GM18907 (cell line): ENCODE measurements at regions not wholly inside any gene's neighbourhood (a gene's known extent, or its start where the extent isn't known, plus 50 kb on each side); places are given as distances from the start of the nearest gene placed in this dataset.
A peak's percentile ranks its signal among the peaks of the same experiment; 100 is the strongest.

Source experiments
- ATAC-seq: cut with Tn5 transposase; IDR thresholded peaks from one replicate; pipeline ENCODE4 v1.9.1; 2021; ENCODE audit warnings: mild to moderate bottlenecking, moderate library complexity; ENCODE audit not compliant: unreplicated experiment

DNA sequence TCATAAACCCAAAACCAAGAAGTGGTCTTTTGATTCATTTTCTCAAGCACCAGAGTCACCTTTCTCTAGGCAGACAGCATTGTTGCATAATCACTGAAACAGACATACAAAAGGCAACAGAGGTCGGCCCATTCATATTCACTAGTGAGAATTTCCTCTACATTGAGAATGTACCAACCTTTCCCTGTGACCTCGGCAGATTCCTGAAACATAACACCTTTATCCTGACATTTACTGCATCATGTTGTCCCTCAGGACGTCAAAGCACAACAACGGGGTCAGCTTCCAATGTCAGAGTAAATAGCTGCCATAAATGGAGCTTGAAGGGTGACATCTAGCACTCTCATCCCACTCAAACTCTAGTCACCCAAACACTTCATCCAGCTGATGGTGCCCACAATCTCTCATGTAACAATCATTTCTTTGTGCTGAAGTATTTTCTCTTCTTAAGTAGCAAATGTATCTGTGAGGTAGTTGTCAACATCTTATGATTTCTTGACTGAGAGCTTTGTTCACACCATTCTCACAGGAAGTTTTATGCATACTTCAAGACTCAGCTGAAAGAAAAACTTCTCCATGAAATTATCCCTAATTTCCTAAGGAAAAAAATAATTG, 802.6 kb upstream of the CHAC2 start:
- ATAC-seq = no peak

DNA sequence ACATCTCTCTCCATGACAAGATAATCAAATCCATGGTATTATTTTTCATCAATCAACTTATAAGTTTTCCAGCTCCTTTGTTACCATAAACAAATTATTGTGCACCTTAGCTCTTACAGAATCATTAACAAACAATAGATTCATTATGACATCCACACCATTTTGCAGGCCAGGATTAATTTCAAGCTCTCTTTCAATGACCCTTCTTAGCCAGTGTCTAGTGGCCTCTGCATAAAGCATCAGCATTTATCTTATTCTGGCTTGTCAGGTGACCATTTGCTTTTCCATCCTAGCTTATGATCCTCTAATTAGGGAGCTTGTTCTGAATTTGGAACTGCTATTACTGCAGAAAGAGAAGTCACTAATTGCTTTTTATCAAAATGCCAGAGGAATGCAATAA, 806.2 kb upstream of the CHAC2 start:
- no peak for ATAC-seq

DNA sequence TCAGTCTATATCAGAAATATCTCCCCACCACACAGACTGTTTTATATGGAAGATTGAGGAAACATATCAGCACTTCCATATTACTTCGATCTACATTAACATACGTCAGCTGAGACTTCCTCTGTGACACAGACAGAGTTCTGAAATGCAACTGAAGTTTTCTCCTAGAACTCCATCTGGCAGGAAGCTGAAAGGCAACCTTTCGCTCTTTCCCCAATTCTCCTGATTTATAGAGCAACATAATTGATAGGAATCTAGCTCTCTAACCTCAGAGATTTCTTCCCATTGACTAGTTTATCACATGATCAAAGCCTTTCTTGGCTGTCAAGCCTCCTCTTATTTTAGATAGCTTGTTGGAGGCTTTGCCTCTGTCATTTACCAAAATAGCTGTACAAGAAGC, 806.7 kb upstream of the CHAC2 start:
- no peak for ATAC-seq

DNA sequence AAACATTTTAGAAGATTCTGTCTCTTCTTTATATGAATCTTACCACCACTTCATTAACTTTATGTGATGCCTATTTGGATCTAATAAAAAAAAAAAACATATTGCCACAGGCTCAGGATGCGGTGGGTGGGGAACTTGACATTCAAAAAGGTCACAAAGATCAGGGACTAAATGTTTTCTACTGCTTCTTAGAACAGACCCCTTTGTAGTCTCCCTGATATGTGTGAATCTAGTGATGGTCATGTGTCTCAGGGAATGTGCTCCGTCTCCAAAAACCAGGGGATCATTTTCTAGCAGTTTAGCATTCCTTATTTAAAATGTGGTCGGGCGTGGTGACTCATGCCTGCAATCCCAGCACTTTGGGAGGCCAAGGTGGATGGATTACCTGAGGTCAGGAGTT, 807.8 kb upstream of the CHAC2 start:
- no peak for ATAC-seq

DNA sequence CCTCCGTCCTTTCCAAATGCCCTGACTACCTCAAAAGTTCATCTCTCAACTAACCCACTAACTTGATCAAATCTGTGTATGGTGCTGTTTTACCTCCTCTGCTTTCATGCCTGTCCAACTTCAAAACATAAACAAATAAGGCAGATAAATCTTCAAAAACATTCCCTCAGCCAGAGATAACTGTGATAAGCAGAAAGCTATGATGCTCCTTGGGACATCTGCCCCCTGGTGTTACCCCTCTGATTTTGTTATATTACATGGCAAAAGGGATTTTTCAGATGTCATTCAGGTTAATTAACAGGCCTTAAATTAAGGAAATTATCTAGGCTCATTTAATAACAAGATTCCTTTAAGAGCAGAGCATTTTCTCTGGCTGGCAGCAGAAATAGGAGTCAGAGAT, 810.8 kb upstream of the CHAC2 start:
- ATAC-seq = no peak

DNA sequence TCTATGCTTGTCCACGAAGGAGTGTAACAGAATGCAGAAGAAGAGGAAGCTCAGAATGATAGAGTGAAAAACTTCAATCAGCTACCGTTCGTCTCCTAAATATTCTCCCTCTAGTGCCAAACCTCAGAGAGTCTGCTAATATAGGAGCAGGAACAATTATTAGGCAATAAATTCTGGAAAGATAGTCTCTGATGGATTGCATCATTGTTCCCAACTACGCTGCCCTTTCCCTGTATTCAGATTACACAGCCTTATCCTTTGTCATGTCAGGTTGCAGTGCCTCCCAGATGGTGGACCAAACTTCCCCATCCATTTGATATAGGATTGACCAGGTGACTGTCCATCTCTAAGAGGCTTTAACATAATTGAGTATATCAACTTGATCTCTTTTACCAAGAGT, 811.5 kb upstream of the CHAC2 start:
- no peak for ATAC-seq

DNA sequence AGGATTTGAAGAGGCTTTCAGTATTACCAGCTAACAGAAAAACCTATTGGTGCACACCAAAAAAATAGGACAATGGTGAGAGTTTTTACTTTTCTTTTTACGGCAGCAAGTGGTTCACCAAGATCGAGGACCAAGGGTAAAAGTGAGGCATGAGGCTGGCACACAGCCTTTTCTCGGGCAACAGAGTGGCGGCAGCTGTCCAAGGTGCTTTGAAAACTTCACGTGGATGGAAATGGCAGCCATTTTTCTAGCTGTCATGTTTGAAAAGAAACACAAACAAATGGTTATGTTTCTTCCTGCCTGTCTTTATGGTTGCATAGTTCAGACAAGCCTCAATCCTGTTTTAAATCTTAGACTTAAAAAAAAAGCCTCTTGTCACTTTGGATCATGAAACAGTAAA, 812.5 kb upstream of the CHAC2 start:
- no peak for ATAC-seq

DNA sequence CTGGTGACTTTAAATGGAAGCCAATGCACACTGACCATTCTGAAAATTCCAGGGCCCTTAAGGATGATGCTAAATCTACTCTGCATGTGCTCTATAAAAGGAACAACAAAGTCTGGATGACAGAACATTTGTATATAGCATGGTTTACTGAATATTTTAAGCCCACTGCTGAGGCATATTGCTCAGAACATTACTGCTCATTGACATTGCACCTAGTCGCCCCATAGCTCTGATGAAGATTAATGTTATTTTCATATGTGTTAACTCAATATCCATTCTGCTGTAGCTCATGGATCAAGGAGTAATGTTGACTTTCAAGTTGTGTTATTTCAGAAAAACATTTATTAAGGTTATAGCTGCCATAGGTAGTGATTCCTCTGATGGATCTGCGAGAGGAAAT, 827.5 kb upstream of the CHAC2 start:
- no peak for ATAC-seq

DNA sequence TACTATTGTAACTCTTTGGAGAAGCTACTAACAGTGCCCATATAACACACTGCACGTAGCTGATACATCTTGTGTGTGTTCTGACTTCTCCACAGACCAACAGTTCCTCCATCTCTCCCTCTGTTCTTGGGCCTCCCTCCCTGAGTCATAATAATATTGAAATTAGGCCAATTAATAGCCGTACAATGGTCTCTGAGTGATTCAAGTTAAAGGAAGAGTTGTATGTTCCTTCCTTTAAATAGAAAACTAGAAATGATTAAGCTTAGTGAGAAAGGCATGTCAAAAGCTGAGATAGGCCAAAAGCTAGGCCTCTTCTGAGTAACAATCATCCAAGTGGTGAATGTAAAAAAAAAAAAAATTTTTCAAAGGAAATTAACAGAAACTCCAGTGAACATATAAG, 828.4 kb upstream of the CHAC2 start:
- no peak for ATAC-seq

DNA sequence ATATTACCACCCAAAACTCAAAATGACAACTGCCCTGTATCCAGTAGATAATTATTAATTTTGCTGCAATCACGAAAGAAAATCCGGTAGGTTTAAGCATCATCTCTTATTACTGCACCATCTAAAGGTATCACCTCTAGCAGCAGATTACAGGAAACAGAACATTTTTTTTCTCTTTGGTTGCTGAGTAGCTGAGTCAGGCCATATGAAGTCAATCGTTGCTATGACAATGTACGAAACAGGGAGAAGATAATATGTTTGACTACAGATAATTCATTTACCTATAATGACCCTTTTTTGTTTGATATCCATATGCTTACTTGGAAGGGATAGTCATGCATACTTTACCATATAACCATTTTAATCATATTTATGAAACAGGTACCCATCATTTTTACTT, 831.6 kb upstream of the CHAC2 start:
- ATAC-seq = no peak

DNA sequence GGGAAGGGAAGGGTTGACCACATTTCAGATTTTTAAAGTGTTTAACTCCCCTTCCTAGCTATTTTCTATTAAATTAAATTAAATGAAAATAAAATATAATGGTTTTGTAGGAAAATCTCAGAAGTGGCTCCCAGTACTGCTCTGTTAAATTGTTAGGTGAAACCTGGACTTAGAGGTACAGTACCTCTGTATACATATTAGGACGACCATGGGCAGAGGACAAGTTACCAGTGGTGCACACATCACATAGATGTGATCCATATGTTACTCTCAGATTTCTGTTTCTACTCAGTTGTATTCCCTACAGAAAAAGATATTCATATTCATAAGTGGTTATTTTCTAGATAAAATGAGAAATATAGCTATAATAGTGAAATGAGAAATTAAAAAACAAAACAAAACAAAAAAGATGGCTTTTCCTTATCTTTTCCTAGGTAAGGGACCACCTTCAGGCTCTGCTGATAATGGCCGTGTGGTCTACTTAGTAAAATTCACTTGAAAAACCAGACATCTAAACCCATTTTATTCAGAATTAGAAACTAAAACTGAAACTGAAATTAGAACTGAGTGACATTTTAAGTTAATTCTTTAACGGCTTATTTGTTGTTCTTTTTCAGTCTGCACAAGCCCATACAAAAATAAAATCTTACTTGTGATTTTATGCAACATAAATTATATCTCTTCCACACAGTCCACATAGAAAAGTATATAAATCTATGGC, 832.5 kb upstream of the CHAC2 start:
- ATAC-seq = peak; percentile 23

DNA sequence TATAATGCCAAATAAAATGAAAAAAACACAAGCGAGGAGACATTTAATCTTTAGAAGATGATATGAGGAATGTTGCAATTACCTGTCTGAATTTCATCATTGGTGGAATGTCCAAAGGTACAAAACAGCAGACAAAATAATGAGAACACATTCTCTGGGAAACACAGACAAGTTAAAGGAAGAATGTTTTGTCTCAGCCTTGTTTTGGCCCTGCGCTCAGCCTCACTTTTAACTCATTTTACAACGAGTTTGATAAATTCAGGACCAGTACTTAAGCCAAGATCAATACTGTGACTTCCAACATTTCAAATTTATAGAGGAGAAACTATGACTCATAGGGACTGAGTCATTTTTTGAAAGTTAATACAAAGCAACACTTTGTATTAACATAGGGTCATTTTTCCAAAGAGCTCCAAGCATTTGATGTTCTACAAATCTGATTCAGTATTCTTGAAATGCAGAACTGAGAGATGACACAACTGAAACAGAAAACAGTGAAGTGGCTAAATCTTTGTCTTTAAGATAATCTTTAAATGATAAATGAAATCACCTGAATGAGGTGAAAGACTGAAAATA, 833.2 kb upstream of the CHAC2 start:
- ATAC-seq = peak; percentile 55

DNA sequence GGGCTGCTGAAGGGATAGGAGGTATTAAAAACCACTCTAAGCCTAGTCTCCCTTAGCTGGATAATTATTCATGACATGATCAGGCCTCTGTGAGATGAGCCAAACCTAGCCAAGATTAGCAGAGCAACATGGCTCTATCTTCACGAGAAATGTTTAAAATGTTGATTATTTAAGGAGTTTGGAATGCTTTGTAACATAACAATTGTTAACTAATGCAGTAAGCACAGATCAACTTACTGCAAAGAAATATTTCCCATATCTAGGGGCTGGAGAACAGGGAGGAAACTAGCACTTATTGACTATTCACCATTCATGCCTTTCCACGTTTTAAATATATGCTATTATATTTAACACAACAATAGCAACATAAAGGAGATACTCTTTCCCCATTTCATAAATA, 833.7 kb upstream of the CHAC2 start:
- no peak for ATAC-seq

DNA sequence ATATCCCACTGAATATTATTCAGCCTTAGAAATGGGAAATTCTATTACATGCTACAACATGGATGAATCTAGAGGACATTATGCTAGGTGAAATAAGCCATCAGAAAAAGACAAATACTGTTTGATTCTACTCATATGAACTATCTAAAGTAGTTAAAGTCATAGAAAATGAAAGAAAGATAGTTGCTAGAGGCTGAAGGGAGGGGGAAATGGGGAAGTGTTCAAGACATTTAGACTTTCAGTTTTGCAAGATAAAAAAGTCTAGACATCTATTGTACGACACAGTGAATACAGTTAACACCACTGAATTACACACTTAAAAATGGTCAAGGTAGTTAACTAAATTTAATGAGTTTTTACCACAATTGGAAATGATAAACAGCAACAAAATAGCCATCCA, 835.9 kb upstream of the CHAC2 start:
- peak; percentile 69 for ATAC-seq

DNA sequence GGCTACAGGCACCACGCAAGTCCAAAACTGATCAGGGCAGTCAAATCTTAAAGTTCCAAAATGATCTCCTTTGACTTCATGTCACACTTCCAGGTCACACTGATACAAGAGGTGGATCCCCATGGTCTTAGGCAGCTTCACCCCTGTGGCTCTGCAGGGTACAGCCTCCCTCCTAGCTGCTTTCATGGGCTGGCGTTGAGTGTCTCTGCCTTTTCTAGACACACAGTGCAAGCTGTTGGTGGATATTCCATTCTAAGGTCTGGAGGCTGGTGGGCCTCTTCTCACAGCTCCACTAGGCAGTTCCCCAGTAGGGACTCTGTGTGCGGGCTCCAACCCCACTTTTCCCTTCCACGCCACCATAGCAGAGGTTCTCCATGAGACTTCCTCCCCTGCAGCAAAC, 838.2 kb upstream of the CHAC2 start:
- ATAC-seq = no peak

DNA sequence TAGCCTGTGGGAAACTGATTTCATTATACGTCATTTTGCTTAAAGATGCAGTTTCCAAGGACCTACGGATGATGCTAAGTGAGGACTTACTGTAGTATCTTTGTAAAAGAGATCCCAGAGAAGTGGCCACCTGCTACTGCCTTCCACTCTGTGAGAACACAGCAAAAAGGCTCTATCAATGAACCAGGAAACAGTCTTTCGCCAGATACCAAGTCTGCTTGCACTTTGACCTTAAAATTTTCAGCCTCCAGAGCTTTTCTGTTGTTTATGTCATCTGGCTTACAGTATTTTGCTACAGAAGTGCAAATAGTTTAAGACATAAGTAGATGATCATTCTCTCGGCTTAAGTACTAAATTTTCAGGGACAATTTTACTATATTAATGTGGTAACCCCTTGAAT, 847.9 kb upstream of the CHAC2 start:
- no peak for ATAC-seq

DNA sequence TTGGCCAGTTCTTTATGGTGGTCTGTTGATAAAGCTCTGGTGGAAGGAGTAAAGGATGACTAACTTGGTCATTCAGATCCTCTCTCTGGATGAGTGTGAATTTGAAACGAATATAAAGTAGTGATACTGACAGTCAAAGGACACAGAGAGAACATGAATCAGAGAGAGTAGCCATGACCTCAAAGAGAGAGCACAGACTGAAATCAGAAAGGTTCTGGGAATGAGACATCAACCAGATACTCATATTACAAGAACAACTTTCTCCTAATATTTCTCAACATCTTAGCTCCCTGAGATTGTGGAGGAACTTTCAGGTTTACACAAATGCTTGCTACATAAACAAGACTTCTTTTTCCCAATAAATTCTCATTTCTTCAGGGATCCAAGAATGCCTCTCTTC, 849.1 kb upstream of the CHAC2 start:
- ATAC-seq = no peak

DNA sequence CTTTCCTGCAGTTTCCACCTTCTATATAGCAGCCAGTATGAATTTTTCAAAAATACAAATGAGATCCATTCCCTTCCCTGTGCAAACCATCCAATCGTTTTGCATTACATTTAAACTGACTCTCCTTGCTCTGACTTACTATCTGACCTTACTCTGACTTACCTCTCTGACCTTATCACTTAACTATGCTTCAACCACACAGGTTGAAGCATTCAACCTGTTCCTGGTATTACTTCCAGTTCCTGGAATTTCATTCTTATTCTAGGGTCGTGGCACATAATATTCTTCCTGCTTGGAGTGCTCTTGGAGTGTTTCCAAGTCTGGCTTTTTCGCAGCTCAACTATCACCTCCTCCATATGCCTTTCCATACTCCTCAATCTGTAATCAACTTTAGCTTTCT, 850.6 kb upstream of the CHAC2 start:
- ATAC-seq = no peak

DNA sequence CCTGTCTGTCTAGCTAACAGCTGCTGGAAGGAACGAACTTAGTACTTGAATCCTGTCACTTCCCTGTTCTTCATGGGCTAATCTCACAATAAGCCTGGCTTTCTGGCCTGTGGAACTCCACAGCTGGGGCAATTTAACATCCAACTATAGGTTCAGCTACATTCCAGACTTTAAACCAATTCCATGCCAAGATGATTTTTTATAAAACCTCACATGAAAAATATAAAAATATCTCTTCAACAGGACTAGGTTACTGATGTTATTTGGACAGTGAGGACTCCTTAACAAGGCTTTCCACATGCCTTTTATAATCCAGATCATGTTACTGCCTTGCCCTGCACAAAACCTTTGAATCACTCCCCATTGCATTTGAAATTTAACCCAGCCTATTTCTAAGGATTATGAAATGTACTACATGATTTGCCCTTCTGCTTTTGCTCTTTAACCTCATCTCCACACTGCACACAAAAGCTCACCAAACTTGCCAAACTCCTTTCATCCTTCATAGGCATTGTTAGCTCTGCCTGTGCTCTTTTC, 863.2 kb upstream of the CHAC2 start:
- no peak for ATAC-seq

DNA sequence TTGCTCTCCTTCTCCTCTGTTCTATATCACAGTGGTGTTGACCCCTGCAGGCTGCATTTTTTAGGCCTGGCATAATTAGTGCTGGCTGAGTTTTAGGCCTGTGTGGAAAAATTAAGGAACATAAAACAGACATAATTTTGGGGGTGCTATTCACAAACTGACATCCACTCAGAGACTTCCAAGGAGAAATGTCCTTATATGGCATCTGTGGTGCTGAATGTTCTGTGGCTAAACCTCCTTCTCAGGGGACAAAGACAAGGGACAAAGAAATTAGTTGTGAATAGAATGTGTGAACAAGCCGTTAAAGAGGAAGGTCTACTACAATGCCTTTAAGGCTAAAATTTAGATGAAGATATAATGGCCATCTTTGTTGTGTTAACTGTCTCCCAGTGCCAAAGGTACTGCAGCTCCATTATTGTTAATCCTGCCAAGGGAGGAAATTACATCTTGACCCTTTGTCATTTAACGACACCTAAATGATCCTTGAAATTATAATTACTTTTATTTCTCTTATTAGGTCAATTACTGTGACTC, 870.0 kb upstream of the CHAC2 start:
- no peak for ATAC-seq

DNA sequence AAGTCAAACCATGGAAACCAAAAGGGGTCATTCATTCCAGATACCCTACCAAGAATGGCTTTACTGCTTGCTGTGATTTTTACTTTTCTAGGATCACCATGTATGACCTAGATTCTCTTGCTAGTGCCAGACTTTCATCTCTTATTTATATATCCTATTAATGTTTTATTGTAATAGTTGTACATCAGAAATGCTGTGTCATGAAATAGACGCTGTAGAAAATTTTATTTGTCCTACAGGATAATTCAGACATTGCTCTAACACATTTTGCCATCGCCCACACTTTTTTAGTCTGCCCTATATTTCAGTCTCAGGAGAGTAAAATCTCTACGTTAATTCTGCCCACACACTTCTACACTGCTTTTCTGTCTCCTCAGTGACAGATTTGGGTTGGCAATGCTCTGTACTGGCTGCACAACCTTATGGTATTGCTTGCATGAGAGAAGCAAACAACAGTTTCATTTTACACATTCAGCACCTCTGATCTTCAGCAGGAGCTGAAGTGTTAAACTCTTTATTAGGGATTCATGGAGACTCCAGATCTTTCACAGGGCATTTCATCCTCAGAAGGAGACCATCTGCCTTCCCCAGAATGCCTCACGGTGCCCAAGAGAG, 871.8 kb upstream of the CHAC2 start:
- ATAC-seq = no peak

DNA sequence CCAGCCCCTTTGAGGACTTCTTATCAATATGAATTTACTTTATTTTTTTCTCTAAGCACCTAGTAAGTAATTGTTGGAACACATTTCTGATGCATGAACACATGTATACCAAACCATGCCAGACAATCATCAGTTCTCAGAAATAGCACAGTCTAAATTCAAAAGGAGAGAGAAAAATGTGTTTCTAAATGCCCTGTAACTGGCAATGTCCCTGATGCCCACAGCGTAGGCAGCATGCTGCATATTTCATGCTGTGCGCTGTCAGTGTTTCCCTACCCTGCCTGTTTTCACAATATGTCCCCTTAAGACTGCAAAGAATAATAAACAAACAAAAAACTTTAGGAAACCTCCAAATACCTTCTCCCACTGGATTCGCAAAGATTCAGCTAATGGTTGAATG, 881.0 kb upstream of the CHAC2 start:
- no peak for ATAC-seq
